K562 (cell line): ENCODE measurements at regions not wholly inside any gene's neighbourhood (a gene's known extent, or its start where the extent isn't known, plus 50 kb on each side); places are given as distances from the start of the nearest gene placed in this dataset.

ENCODE experiments used
- CBFB ChIP-seq: sonication (generic); formaldehyde crosslinking; IDR thresholded peaks from 2 replicates; pipeline ENCODE4 v1.4.0; 2020; ENCODE audit warnings: mild to moderate bottlenecking, missing genetic modification reagents
- CEBPB ChIP-seq: fragments of 450-650 bp; IDR thresholded peaks from 2 replicates; pipeline ENCODE4 v1.6.1; 2016; ENCODE audit warnings: missing genetic modification characterization, missing compliant biosample characterization
- CHD4 ChIP-seq: fragments of 200-600 bp; sonication (generic); IDR thresholded peaks from 3 replicates; pipeline ENCODE4 v1.6.1; 2012; ENCODE audit warnings: low read depth, mild to moderate bottlenecking, mixed read lengths, low read length, inconsistent platforms; ENCODE audit not compliant: insufficient read depth, insufficient replicate concordance, poor library complexity, severe bottlenecking
- EGR1 ChIP-seq: fragments of 450-650 bp; conservative IDR thresholded peaks from 2 replicates; pipeline ENCODE4 v1.6.1; 2017; ENCODE audit warnings: mild to moderate bottlenecking
- KLF1 ChIP-seq: fragments of 450-650 bp; IDR thresholded peaks from 2 replicates; pipeline ENCODE4 v1.6.1; 2016; ENCODE audit warnings: missing genetic modification characterization, missing compliant biosample characterization
- NR2C1 ChIP-seq, 2 experiments: fragments of 450-650 bp; IDR thresholded peaks; 2 replicates each; pipeline ENCODE4 v1.6.1; 2017; ENCODE audit warnings: mild to moderate bottlenecking in 2 of 2, antibody characterized with exemption in 1 of 2, inconsistent platforms in 1 of 2, missing compliant biosample characterization in 1 of 2, missing genetic modification characterization in 1 of 2
- PREB ChIP-seq: sonication (generic); formaldehyde crosslinking; IDR thresholded peaks from 2 replicates; pipeline ENCODE4 v1.8.1; 2023; ENCODE audit warnings: mild to moderate bottlenecking, missing genetic modification reagents
- ZFPM2 ChIP-seq: fragments of 250-450 bp; sonication (Bioruptor Pico); IDR thresholded peaks from 2 replicates; pipeline ENCODE4 v1.5.1; 2022; ENCODE audit warnings: mild to moderate bottlenecking
- ZKSCAN1 ChIP-seq: fragments of 150-350 bp; IDR thresholded peaks from 2 replicates; pipeline ENCODE4 v1.6.1; 2016; ENCODE audit warnings: low read depth, low read length
- ZNF12 ChIP-seq: sonication (generic); formaldehyde crosslinking; IDR thresholded peaks from 2 replicates; pipeline ENCODE4 v1.4.0; 2020; ENCODE audit warnings: mild to moderate bottlenecking, missing genetic modification reagents
- TF ChIP-seq, protein P1 (sequence below), 3 experiments: IDR thresholded peaks in 2 of 3; conservative IDR thresholded peaks in 1 of 3; 2 replicates each; pipeline ENCODE4 v1.5.1; 2011 to 2012; ENCODE audit warnings: low read length in 3 of 3, mild to moderate bottlenecking in 3 of 3, control low read depth in 2 of 3, improper control_type of control experiment in 1 of 3, inconsistent platforms in 1 of 3, low read depth in 1 of 3, mixed read lengths in 1 of 3, moderate library complexity in 1 of 3; ENCODE audit not compliant: insufficient read depth in 2 of 3

DNA sequence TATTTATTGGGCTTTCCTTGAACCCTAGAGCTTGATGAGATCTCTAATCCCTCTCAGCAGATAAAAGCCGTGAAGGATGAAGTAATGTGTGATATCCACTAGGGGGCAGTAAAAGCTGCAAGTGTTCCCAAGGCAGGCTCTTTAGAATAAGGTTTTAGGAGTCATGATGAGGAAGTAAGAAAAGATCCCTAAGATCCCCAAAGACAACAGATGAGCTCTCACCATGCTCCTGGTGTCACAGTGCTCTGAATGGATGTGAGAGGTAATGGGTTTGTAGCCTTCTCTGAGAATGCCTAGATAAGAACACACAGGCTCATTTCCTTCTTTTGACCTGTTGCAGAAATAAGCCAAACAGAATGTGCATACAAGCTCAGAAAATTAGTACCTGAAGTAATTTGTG, 70.4 kb upstream of the ITPRID1 start:
- TF ChIP-seq EGR1 (no peak), ZFPM2 (CRISPR knock-in tag) (no peak), ZNF12 (no peak), ZKSCAN1 (no peak), KLF1 (tag) (no peak), CEBPB (tag) (no peak), CBFB (no peak), NR2C1 (IDR thresholded peaks at IDR 0.05) (no peak), NR2C1 (tag; IDR thresholded peaks at IDR 0.05) (no peak), PREB (CRISPR knock-in tag) (no peak), CHD4 (no peak)
- TF ChIP-seq, protein P1, sequence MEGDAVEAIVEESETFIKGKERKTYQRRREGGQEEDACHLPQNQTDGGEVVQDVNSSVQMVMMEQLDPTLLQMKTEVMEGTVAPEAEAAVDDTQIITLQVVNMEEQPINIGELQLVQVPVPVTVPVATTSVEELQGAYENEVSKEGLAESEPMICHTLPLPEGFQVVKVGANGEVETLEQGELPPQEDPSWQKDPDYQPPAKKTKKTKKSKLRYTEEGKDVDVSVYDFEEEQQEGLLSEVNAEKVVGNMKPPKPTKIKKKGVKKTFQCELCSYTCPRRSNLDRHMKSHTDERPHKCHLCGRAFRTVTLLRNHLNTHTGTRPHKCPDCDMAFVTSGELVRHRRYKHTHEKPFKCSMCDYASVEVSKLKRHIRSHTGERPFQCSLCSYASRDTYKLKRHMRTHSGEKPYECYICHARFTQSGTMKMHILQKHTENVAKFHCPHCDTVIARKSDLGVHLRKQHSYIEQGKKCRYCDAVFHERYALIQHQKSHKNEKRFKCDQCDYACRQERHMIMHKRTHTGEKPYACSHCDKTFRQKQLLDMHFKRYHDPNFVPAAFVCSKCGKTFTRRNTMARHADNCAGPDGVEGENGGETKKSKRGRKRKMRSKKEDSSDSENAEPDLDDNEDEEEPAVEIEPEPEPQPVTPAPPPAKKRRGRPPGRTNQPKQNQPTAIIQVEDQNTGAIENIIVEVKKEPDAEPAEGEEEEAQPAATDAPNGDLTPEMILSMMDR (IDR thresholded peaks at IDR 0.05 in 2 of 3, conservative IDR thresholded peaks at IDR 0.05 in 1 of 3; ENCODE audit: insufficient read depth in 2 of 3, low read depth in 1 of 3, low read length in 3 of 3): peak; percentile 58 to 78 (median 76); a peak in 5 of 6 replicates
